ENCODE measurements at regions not wholly inside any gene's neighbourhood (a gene's known extent, or its start where the extent isn't known, plus 50 kb on each side); places are given as distances from the start of the nearest gene placed in this dataset.

DNA sequence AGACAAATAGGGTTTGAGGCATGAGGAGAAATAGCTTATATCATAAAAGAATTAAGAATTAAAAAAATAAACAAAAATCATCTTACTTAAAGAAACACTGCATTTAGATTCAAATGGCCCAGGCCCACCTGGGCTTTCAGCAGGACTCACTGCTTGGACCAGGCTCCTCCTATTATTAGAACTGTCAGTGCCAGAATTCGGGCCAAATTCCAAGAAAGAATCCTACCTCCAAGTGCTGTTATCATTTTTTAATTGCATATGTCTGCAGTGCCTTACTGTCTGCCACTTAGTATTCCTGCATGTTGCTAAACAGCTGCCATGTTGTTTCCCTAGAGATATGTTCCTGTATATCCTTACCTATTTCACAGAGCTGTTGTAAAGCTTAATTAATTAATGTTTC is 112.0 kb downstream of the BARHL2 start:
- no peaks in the 10 kb centered on the region for H3K4me1 ChIP-seq (ENCODE audit: insufficient read depth, low read length)
- no peaks in the 10 kb centered on the region for H3K27me3 Mint-ChIP-seq (ENCODE audit: low read depth, unreplicated experiment)
- no peaks in the 10 kb centered on the region for H3K36me3 ChIP-seq (ENCODE audit: insufficient read depth, low read length)

DNA sequence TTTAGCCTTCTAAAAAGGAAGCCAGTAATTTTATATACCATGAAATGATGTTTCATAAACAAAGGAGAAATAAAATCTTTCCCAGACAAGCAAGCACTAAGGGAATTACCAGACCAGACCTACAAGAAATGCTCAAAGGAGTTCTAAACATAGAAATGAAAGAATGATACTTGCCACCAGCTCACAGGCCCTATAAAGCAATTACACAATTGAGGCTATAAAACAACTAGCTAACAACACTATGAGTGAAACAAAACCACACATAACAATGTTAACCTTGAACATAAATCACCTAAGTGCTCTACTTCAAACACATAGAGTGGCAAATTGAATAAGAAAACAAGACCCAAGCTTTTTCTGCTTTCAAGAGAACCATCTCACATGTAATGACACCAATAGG is 123.8 kb downstream of the BARHL2 start:
- DNase-seq (ENCODE audit: low read depth) (no peak), FAIRE-seq (no peak)
- H4K20me1 ChIP-seq (ENCODE audit: insufficient read depth, low read length), result no peaks in the 10 kb centered on the region
- H3K36me3 ChIP-seq (ENCODE audit: insufficient read depth, low read length), result no peaks in the 10 kb centered on the region
- H3K27me3 ChIP-seq (ENCODE audit: insufficient read depth, low read length), result no peaks in the 10 kb centered on the region
- TF ChIP-seq, protein P1, sequence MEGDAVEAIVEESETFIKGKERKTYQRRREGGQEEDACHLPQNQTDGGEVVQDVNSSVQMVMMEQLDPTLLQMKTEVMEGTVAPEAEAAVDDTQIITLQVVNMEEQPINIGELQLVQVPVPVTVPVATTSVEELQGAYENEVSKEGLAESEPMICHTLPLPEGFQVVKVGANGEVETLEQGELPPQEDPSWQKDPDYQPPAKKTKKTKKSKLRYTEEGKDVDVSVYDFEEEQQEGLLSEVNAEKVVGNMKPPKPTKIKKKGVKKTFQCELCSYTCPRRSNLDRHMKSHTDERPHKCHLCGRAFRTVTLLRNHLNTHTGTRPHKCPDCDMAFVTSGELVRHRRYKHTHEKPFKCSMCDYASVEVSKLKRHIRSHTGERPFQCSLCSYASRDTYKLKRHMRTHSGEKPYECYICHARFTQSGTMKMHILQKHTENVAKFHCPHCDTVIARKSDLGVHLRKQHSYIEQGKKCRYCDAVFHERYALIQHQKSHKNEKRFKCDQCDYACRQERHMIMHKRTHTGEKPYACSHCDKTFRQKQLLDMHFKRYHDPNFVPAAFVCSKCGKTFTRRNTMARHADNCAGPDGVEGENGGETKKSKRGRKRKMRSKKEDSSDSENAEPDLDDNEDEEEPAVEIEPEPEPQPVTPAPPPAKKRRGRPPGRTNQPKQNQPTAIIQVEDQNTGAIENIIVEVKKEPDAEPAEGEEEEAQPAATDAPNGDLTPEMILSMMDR (IDR thresholded peaks at IDR 0.05; ENCODE audit: insufficient read depth, low read depth, low read length), result no peak
- TF ChIP-seq EZH2 (IDR thresholded peaks at IDR 0.05; ENCODE audit: insufficient read depth, low read length), result no peak
- no peaks in the 10 kb centered on the region for H3K4me1 ChIP-seq (ENCODE audit: insufficient read depth, low read length)
- no peak overlapping the region for H3K9ac ChIP-seq (ENCODE audit: low read length)
- H3K36me3 Mint-ChIP-seq (ENCODE audit: low read depth, unreplicated experiment), result no peaks in the 10 kb centered on the region
- no peak overlapping the region for H3K4me3 Mint-ChIP-seq (ENCODE audit: unreplicated experiment)
- peaks cover 4% of the 10 kb centered on the region for H3K9me3 ChIP-seq (ENCODE audit: insufficient read depth, low read depth, low read length)
- H2AFZ ChIP-seq (ENCODE audit: low read depth, low read length), result no peak overlapping the region
- peaks cover 12% of the 10 kb centered on the region for H3K9me3 Mint-ChIP-seq (ENCODE audit: unreplicated experiment)
- no peak overlapping the region for H3K27ac ChIP-seq (ENCODE audit: low read depth, low read length)
- no peak overlapping the region for H3K4me3 ChIP-seq (ENCODE audit: insufficient read depth, low read depth, low read length)
- no peak overlapping the region for H3K4me2 ChIP-seq (ENCODE audit: low read length)
- peaks cover 3% of the 10 kb centered on the region for H3K27me3 Mint-ChIP-seq (ENCODE audit: low read depth, unreplicated experiment)
- H3K27ac Mint-ChIP-seq (ENCODE audit: unreplicated experiment), result no peak overlapping the region
- H3K4me1 Mint-ChIP-seq (ENCODE audit: low read depth, unreplicated experiment), result no peaks in the 10 kb centered on the region
- no peaks in the 10 kb centered on the region for H3K79me2 ChIP-seq (ENCODE audit: insufficient read depth, low read length)

More for the DNA sequence above, 112.0 kb downstream of the BARHL2 start:
- Mint-ChIP-seq H3K4me3 (ENCODE audit: unreplicated experiment) (no peak overlapping the region), H3K36me3 (ENCODE audit: low read depth, unreplicated experiment) (no peaks in the 10 kb centered on the region), H3K4me1 (ENCODE audit: low read depth, unreplicated experiment) (no peaks in the 10 kb centered on the region), H3K27ac (ENCODE audit: unreplicated experiment) (no peak overlapping the region), H3K9me3 (ENCODE audit: unreplicated experiment) (no peaks in the 10 kb centered on the region)
- Histone ChIP-seq H3K27me3 (ENCODE audit: insufficient read depth, low read length) (no peaks in the 10 kb centered on the region), H3K9me3 (ENCODE audit: insufficient read depth, low read depth, low read length) (no peaks in the 10 kb centered on the region), H2AFZ (ENCODE audit: low read depth, low read length) (no peak overlapping the region), H3K27ac (ENCODE audit: low read depth, low read length) (no peak overlapping the region), H3K9ac (ENCODE audit: low read length) (no peak overlapping the region), H4K20me1 (ENCODE audit: insufficient read depth, low read length) (no peaks in the 10 kb centered on the region), H3K4me2 (ENCODE audit: low read length) (no peak overlapping the region), H3K79me2 (ENCODE audit: insufficient read depth, low read length) (no peaks in the 10 kb centered on the region), H3K4me3 (ENCODE audit: insufficient read depth, low read depth, low read length) (no peak overlapping the region)
- FAIRE-seq, result no peak
- no peak for DNase-seq (ENCODE audit: low read depth)
- TF ChIP-seq, protein P1 (IDR thresholded peaks at IDR 0.05; ENCODE audit: insufficient read depth, low read depth, low read length), result no peak
- no peak for TF ChIP-seq EZH2 (IDR thresholded peaks at IDR 0.05; ENCODE audit: insufficient read depth, low read length)

DNA sequence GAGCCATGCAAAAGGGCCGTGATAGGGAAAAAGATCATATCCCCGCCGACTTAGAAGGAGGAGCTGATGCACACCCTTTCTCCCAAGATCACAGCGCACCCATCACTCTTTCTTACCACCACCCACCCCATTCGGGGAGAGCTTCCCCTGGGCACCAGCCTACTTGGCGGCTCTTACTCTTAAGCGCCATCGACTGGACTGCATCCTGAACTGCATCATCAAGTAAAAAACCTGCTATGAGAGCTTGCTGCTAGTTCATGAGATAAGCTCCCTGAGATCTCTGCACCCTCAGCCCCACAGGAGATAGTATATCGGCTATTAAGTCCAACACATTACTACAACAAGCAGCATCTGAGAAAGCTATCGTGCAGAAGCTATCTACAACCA is 125.1 kb downstream of the BARHL2 start:
- Histone ChIP-seq H3K36me3 (ENCODE audit: insufficient read depth, low read length) (no peaks in the 10 kb centered on the region), H3K27ac (ENCODE audit: low read depth, low read length) (no peak overlapping the region), H3K79me2 (ENCODE audit: insufficient read depth, low read length) (no peaks in the 10 kb centered on the region), H3K27me3 (ENCODE audit: insufficient read depth, low read length) (no peaks in the 10 kb centered on the region), H4K20me1 (ENCODE audit: insufficient read depth, low read length) (no peaks in the 10 kb centered on the region), H3K4me2 (ENCODE audit: low read length) (no peak overlapping the region), H3K9me3 (ENCODE audit: insufficient read depth, low read depth, low read length) (no peaks in the 10 kb centered on the region), H3K4me1 (ENCODE audit: insufficient read depth, low read length) (no peaks in the 10 kb centered on the region), H3K4me3 (ENCODE audit: insufficient read depth, low read depth, low read length) (no peak overlapping the region), H2AFZ (ENCODE audit: low read depth, low read length) (no peak overlapping the region), H3K9ac (ENCODE audit: low read length) (no peak overlapping the region)
- Mint-ChIP-seq H3K27me3 (ENCODE audit: low read depth, unreplicated experiment) (peaks cover 3% of the 10 kb centered on the region), H3K4me3 (ENCODE audit: unreplicated experiment) (no peak overlapping the region), H3K27ac (ENCODE audit: unreplicated experiment) (no peak overlapping the region), H3K36me3 (ENCODE audit: low read depth, unreplicated experiment) (no peaks in the 10 kb centered on the region), H3K9me3 (ENCODE audit: unreplicated experiment) (peaks cover 7% of the 10 kb centered on the region), H3K4me1 (ENCODE audit: low read depth, unreplicated experiment) (no peaks in the 10 kb centered on the region)
- no peak for TF ChIP-seq EZH2 (IDR thresholded peaks at IDR 0.05; ENCODE audit: insufficient read depth, low read length)
- TF ChIP-seq, protein P1 (IDR thresholded peaks at IDR 0.05; ENCODE audit: insufficient read depth, low read depth, low read length), result no peak
- FAIRE-seq (no peak), DNase-seq (ENCODE audit: low read depth) (no peak)
